ENCODE measurements at regions not wholly inside any gene's neighbourhood (a gene's known extent, or its start where the extent isn't known, plus 50 kb on each side); places are given as distances from the start of the nearest gene placed in this dataset.

DNA sequence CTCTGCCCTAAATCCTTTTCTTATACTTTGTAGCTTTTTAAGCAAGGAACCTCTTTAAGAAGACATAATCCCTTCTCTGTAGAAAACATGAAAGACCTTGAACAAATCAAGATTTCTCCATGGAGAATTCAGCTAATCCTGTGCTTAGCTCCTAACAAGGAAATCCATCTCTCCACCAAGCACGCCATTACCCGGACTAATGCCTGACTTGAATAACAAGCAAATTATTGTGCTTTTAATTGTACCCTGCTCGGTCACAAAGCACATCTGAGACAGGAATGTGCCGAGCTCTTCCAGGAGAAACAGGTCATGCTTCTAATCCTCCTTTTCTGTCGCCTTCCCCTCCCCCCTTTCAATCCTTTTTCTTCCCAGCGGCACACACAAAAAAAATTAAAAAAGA, 141.3 kb downstream of the PSAT1 start:
- TF ChIP-seq CTCF (conservative IDR thresholded peaks at IDR 0.05 in 1 of 2, IDR thresholded peaks at IDR 0.05 in 1 of 2; ENCODE audit: low read depth in 1 of 2, low read length in 2 of 2), result no peak
- TF ChIP-seq EZH2 (IDR thresholded peaks at IDR 0.05; ENCODE audit: low read length, missing control alignments), result no peak
